Suprapubic skin (tissue), 3 donors: ENCODE measurements at regions not wholly inside any gene's neighbourhood (a gene's known extent, or its start where the extent isn't known, plus 50 kb on each side); places are given as distances from the start of the nearest gene placed in this dataset.

Experiments
- POLR2AphosphoS5 ChIP-seq, 3 donors: sonication (generic); formaldehyde crosslinking; IDR thresholded peaks; one replicate each; pipeline ENCODE4 v1.6.1; 2017; ENCODE audit warnings: antibody characterized with exemption in 3 of 3
- TF ChIP-seq, protein P1 (sequence below), 2 donors: fragments of 200-600 bp in 1 of 2; fragments of 450-650 bp in 1 of 2; sonication (generic) in 1 of 2; IDR thresholded peaks; one replicate each; pipeline ENCODE4 v1.5.1; 2016 to 2019; ENCODE audit warnings: antibody characterized with exemption in 2 of 2, mild to moderate bottlenecking in 1 of 2, moderate library complexity in 1 of 2

DNA sequence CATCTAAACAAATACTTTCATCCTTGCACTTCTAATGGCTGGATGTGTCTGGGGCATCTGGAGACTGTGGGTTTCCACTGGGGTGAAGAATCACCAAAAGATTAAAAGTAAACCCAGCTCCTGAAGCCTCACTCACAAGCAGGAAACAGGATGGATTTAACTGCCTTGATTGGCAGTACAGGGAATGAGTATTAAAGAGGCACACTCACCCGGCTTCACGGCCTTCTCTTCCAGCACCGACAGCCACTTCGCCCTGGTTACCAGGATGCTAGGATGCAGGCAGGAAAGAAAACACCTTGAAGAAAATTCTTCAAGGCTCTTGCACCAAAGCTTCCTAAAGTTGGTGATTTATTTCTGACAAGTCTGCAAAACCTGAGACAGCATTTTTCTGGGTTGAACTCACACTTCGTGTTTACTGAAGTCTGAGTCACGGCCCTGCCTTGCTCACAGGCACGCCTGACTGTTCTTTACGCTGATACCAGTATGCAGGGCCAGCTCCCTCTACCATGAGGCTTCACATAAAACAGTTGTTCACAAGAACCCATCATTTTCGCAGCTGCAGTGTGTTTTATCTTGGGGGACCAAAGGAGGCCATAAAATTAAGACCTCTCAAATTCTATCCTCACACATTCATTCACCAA is 56.5 kb upstream of the ZNF354A start:
- TF ChIP-seq, protein P1, sequence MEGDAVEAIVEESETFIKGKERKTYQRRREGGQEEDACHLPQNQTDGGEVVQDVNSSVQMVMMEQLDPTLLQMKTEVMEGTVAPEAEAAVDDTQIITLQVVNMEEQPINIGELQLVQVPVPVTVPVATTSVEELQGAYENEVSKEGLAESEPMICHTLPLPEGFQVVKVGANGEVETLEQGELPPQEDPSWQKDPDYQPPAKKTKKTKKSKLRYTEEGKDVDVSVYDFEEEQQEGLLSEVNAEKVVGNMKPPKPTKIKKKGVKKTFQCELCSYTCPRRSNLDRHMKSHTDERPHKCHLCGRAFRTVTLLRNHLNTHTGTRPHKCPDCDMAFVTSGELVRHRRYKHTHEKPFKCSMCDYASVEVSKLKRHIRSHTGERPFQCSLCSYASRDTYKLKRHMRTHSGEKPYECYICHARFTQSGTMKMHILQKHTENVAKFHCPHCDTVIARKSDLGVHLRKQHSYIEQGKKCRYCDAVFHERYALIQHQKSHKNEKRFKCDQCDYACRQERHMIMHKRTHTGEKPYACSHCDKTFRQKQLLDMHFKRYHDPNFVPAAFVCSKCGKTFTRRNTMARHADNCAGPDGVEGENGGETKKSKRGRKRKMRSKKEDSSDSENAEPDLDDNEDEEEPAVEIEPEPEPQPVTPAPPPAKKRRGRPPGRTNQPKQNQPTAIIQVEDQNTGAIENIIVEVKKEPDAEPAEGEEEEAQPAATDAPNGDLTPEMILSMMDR (IDR thresholded peaks at IDR 0.05), result no peak
- no peak for TF ChIP-seq POLR2AphosphoS5 (IDR thresholded peaks at IDR 0.05)
